ENCODE measurements at regions not wholly inside any gene's neighbourhood (a gene's known extent, or its start where the extent isn't known, plus 50 kb on each side); places are given as distances from the start of the nearest gene placed in this dataset.

DNA sequence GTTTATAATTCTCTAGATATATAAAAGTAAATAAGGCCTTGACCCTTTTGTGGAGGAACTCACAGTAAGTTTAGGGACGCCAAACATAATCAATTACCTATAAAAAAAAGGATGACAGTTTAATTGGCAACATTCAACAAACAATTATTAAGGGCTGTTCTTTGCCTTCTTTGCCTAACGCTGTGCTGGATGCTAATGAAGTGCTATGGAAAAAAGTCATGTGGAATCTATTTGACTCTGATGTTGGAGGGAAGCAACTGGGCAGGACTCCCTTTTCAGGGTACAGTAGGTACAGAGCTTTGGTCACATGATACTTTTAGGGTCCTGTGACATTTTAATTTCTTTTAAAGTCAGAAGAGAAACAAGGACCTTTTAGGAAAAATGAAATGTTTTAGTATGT is 91.1 kb downstream of the PCDH7 start:
- TF ChIP-seq, protein P1, sequence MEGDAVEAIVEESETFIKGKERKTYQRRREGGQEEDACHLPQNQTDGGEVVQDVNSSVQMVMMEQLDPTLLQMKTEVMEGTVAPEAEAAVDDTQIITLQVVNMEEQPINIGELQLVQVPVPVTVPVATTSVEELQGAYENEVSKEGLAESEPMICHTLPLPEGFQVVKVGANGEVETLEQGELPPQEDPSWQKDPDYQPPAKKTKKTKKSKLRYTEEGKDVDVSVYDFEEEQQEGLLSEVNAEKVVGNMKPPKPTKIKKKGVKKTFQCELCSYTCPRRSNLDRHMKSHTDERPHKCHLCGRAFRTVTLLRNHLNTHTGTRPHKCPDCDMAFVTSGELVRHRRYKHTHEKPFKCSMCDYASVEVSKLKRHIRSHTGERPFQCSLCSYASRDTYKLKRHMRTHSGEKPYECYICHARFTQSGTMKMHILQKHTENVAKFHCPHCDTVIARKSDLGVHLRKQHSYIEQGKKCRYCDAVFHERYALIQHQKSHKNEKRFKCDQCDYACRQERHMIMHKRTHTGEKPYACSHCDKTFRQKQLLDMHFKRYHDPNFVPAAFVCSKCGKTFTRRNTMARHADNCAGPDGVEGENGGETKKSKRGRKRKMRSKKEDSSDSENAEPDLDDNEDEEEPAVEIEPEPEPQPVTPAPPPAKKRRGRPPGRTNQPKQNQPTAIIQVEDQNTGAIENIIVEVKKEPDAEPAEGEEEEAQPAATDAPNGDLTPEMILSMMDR (conservative IDR thresholded peaks at IDR 0.05; ENCODE audit: low read depth, low read length): no peak
- TF ChIP-seq EZH2phosphoT487 (IDR thresholded peaks at IDR 0.05; ENCODE audit: borderline replicate concordance, low read length): no peak
- no peak for TF ChIP-seq EZH2 (IDR thresholded peaks at IDR 0.05; ENCODE audit: low read length, unreplicated experiment)
